ENCODE measurements at regions not wholly inside any gene's neighbourhood (a gene's known extent, or its start where the extent isn't known, plus 50 kb on each side); places are given as distances from the start of the nearest gene placed in this dataset.

GRCh38 chr13:112236539-112237197 lies 139.5 kb upstream of the SPACA7 start:
- CTCF ChIA-PET (ENCODE audit: partially characterized antibody): interaction anchor here (0.9 kb wide), 1 partner anchor 69 kb away, joined by 3 read pairs; no protein-coding TSS in a partner anchor
- 85% methylated on average over 11 of the region's 11 CpGs; no CpG with 5 or more reads in 1 of the 2 experiments for WGBS, 2 experiments (ENCODE audit: extremely low coverage in 1 of 2, insufficient coverage in 1 of 2, insufficient read length in 1 of 2, insufficient replicate concordance in 2 of 2, low coverage in 1 of 2, low lambda C conversion rate in 2 of 2, missing lambda C conversion rate in 1 of 2)
- no peak for FAIRE-seq

More at GRCh38 chr13:112236539-112237197, 139.5 kb upstream of the SPACA7 start:
- Histone ChIP-seq H3K23ac (ENCODE audit: insufficient read length) (no peak overlapping the region), H3K4me1 (replicated peaks in 1 of 4; ENCODE audit: control insufficient read depth in 3 of 4, insufficient read depth in 4 of 4, low read length in 3 of 4) (no peaks in the 10 kb centered on the region), H3K9ac (replicated peaks in 1 of 4; ENCODE audit: extremely low read depth in 1 of 4, low read depth in 3 of 4, low read length in 3 of 4) (no peak overlapping the region), H4K5ac (ENCODE audit: insufficient read length, low read depth, low read length) (no peak overlapping the region), H2BK120ac (replicated peaks; ENCODE audit: low read depth, low read length) (no peak overlapping the region), H2BK5ac (ENCODE audit: low read depth, low read length) (no peak overlapping the region), H3K79me2 (ENCODE audit: control insufficient read depth in 1 of 2, insufficient read depth in 2 of 2, low read length in 2 of 2) (no peaks in the 10 kb centered on the region), H3K79me1 (ENCODE audit: low read depth, low read length) (no peaks in the 10 kb centered on the region), H3K9me3 (ENCODE audit: insufficient read depth in 2 of 2, low read depth in 1 of 2, low read length in 1 of 2) (peaks cover 4 to 17% of the 10 kb centered on the region in 2 experiments; a peak in 2 of 4 replicates), H4K91ac (replicated peaks; ENCODE audit: insufficient read length, low read length) (no peak overlapping the region), H4K8ac (ENCODE audit: extremely low read depth, insufficient read depth, low read length) (no peak overlapping the region), H3K23me2 (ENCODE audit: low read depth, low read length) (no peaks in the 10 kb centered on the region), H2BK12ac (ENCODE audit: low read depth, low read length) (no peak overlapping the region), H4K20me1 (replicated peaks in 1 of 2; ENCODE audit: control insufficient read depth in 1 of 2, insufficient read depth in 2 of 2, low read length in 2 of 2) (no peaks in the 10 kb centered on the region), H3K4ac (replicated peaks; ENCODE audit: insufficient read length, low read depth, low read length) (no peak overlapping the region), H2BK15ac (ENCODE audit: low read length) (no peak overlapping the region), H3K27ac (ENCODE audit: low read depth, low read length) (no peak overlapping the region), H3K27me3 (replicated peaks in 1 of 4; ENCODE audit: control insufficient read depth in 3 of 4, extremely low read depth in 1 of 4, insufficient read depth in 3 of 4, low read length in 3 of 4) (peaks cover 0 to under 1% (median 0%) of the 10 kb centered on the region in 4 experiments; a peak in 1 of 7 replicates), H2AK5ac (ENCODE audit: low read depth, low read length) (no peak overlapping the region), H3K14ac (ENCODE audit: insufficient read length) (no peak overlapping the region), H3K36me3 (ENCODE audit: control insufficient read depth in 2 of 4, insufficient read depth in 4 of 4, low read length in 3 of 4) (no peaks in the 10 kb centered on the region), H3K56ac (replicated peaks; ENCODE audit: insufficient read length, low read depth, low read length) (no peak overlapping the region), H3K4me2 (ENCODE audit: insufficient read depth in 1 of 2, low read depth in 2 of 2, low read length in 2 of 2) (no peak overlapping the region), H3K18ac (ENCODE audit: extremely low read depth, low read length) (no peak overlapping the region), H2AFZ (ENCODE audit: low read length) (no peak overlapping the region), H2BK20ac (ENCODE audit: low read length) (no peak overlapping the region), H3K4me3 (ENCODE audit: extremely low read depth in 1 of 4, insufficient read depth in 2 of 4, low read depth in 3 of 4, low read length in 4 of 4) (no peak overlapping the region)
- no peak for DNase-seq (ENCODE audit: low read depth in 1 of 2, low spot score in 2 of 2)
- TF ChIP-seq CBX5 (IDR thresholded peaks at IDR 0.05; ENCODE audit: low read depth, low read length) (no peak), SIRT6 (IDR thresholded peaks at IDR 0.05; ENCODE audit: low read length) (no peak), JUN (IDR thresholded peaks at IDR 0.05; ENCODE audit: low read depth, low read length) (no peak), MAX (IDR thresholded peaks at IDR 0.05) (no peak), RFX5 (IDR thresholded peaks at IDR 0.05; ENCODE audit: borderline replicate concordance, low read depth, low read length) (no peak), BACH1 (IDR thresholded peaks at IDR 0.05; ENCODE audit: low read length) (no peak), BRCA1 (IDR thresholded peaks at IDR 0.05; ENCODE audit: low read depth, low read length) (no peak), SRF (IDR thresholded peaks at IDR 0.05; ENCODE audit: low read depth, low read length) (no peak), KDM1A (IDR thresholded peaks at IDR 0.05; ENCODE audit: borderline replicate concordance, low read length) (no peak), TEAD4 (IDR thresholded peaks at IDR 0.05; ENCODE audit: low read depth, low read length) (no peak)
- POLR2A ChIA-PET (ENCODE audit: partially characterized antibody): no interaction called here
